ENCODE measurements at regions not wholly inside any gene's neighbourhood (a gene's known extent, or its start where the extent isn't known, plus 50 kb on each side); places are given as distances from the start of the nearest gene placed in this dataset.

- H3K14ac ChIP-seq (ENCODE audit: insufficient read length): no peak overlapping the region
- FAIRE-seq (no peak), DNase-seq (ENCODE audit: low read depth in 1 of 2, low spot score in 2 of 2) (no peak)
- no peak overlapping the region for H2BK5ac ChIP-seq (ENCODE audit: low read depth, low read length)
- no peak overlapping the region for H4K8ac ChIP-seq (ENCODE audit: extremely low read depth, insufficient read depth, low read length)
- no peak overlapping the region for H3K27ac ChIP-seq (ENCODE audit: low read depth, low read length)
- no peaks in the 10 kb centered on the region for H3K4me1 ChIP-seq (replicated peaks in 1 of 4; ENCODE audit: control insufficient read depth in 3 of 4, insufficient read depth in 4 of 4, low read length in 3 of 4)
- no peak overlapping the region for H4K5ac ChIP-seq (ENCODE audit: insufficient read length, low read depth, low read length)
- no peak overlapping the region for H3K56ac ChIP-seq (replicated peaks; ENCODE audit: insufficient read length, low read depth, low read length)
- H3K27me3 ChIP-seq (replicated peaks in 1 of 4; ENCODE audit: control insufficient read depth in 3 of 4, extremely low read depth in 1 of 4, insufficient read depth in 3 of 4, low read length in 3 of 4): no peaks in the 10 kb centered on the region
- H4K91ac ChIP-seq (replicated peaks; ENCODE audit: insufficient read length, low read length): no peak overlapping the region
- POLR2A ChIA-PET (ENCODE audit: partially characterized antibody): no interaction called here
- no peak overlapping the region for H2BK120ac ChIP-seq (replicated peaks; ENCODE audit: low read depth, low read length)
- H3K4ac ChIP-seq (replicated peaks; ENCODE audit: insufficient read length, low read depth, low read length): no peak overlapping the region
- H2BK20ac ChIP-seq (ENCODE audit: low read length): no peak overlapping the region
- H2BK15ac ChIP-seq (ENCODE audit: low read length): no peak overlapping the region
- WGBS, 2 experiments (ENCODE audit: extremely low coverage in 1 of 2, insufficient coverage in 1 of 2, insufficient read length in 1 of 2, insufficient replicate concordance in 2 of 2, low coverage in 1 of 2, low lambda C conversion rate in 2 of 2, missing lambda C conversion rate in 1 of 2): 87% methylated on average over 3 of the region's 3 CpGs; no CpG with 5 or more reads in 1 of the 2 experiments
- CTCF ChIA-PET (ENCODE audit: partially characterized antibody): no interaction called here
- H2AK5ac ChIP-seq (ENCODE audit: low read depth, low read length): no peak overlapping the region
- H3K36me3 ChIP-seq (ENCODE audit: control insufficient read depth in 2 of 4, insufficient read depth in 4 of 4, low read length in 3 of 4): no peaks in the 10 kb centered on the region; a peak in 1 of 8 replicates
- H2AFZ ChIP-seq (ENCODE audit: low read length): no peak overlapping the region
- H3K9ac ChIP-seq (replicated peaks in 1 of 4; ENCODE audit: extremely low read depth in 1 of 4, low read depth in 3 of 4, low read length in 3 of 4): no peak overlapping the region
- no peaks in the 10 kb centered on the region for H3K23me2 ChIP-seq (ENCODE audit: low read depth, low read length)
- no peak overlapping the region for H3K4me2 ChIP-seq (ENCODE audit: insufficient read depth in 1 of 2, low read depth in 2 of 2, low read length in 2 of 2)
- H3K9me3 ChIP-seq (ENCODE audit: insufficient read depth in 2 of 2, low read depth in 1 of 2, low read length in 1 of 2): 0 out of 4 replicates have a peak, but pooled peaks cover 1 to 2% of the 10 kb centered on the region in 2 experiments
- no peak overlapping the region for H3K18ac ChIP-seq (ENCODE audit: extremely low read depth, low read length)
- H3K79me1 ChIP-seq (ENCODE audit: low read depth, low read length): no peaks in the 10 kb centered on the region
- no peaks in the 10 kb centered on the region for H3K79me2 ChIP-seq (ENCODE audit: control insufficient read depth in 1 of 2, insufficient read depth in 2 of 2, low read length in 2 of 2)
- no peak overlapping the region for H2BK12ac ChIP-seq (ENCODE audit: low read depth, low read length)
- no peaks in the 10 kb centered on the region for H4K20me1 ChIP-seq (replicated peaks in 1 of 2; ENCODE audit: control insufficient read depth in 1 of 2, insufficient read depth in 2 of 2, low read length in 2 of 2)
- no peak overlapping the region for H3K23ac ChIP-seq (ENCODE audit: insufficient read length)
- no peak overlapping the region for H3K4me3 ChIP-seq (ENCODE audit: extremely low read depth in 1 of 4, insufficient read depth in 2 of 4, low read depth in 3 of 4, low read length in 4 of 4)
- no peak for TF ChIP-seq BCL11A (IDR thresholded peaks at IDR 0.05; ENCODE audit: low read depth in 2 of 2, low read length in 2 of 2)
- TF ChIP-seq SP4 (IDR thresholded peaks at IDR 0.05; ENCODE audit: low read length): no peak
- TF ChIP-seq CBX5 (IDR thresholded peaks at IDR 0.05; ENCODE audit: low read depth, low read length): no peak
- no peak for TF ChIP-seq MAFK (IDR thresholded peaks at IDR 0.05; ENCODE audit: low read depth, low read length)
- TF ChIP-seq SRF (IDR thresholded peaks at IDR 0.05; ENCODE audit: low read depth, low read length): no peak
- TF ChIP-seq JUN (IDR thresholded peaks at IDR 0.05; ENCODE audit: low read depth, low read length): no peak
- no peak for TF ChIP-seq KDM4A (IDR thresholded peaks at IDR 0.05; ENCODE audit: low read depth, low read length, severe bottlenecking)
- no peak for TF ChIP-seq CBX8 (IDR thresholded peaks at IDR 0.05; ENCODE audit: borderline replicate concordance, low read depth, low read length)
- no peak for TF ChIP-seq NANOG (IDR thresholded peaks at IDR 0.05; ENCODE audit: insufficient read depth, low read depth, low read length, poor library complexity, severe bottlenecking)
- TF ChIP-seq RNF2 (IDR thresholded peaks at IDR 0.05; ENCODE audit: borderline replicate concordance, low read depth, low read length, missing control alignments, poor library complexity, severe bottlenecking): no peak
- no peak for TF ChIP-seq TAF7 (optimal IDR thresholded peaks at IDR 0.05; ENCODE audit: borderline replicate concordance, low read depth, low read length)
- no peak for TF ChIP-seq ASH2L (IDR thresholded peaks at IDR 0.05; ENCODE audit: low read length)
- TF ChIP-seq ATF2 (IDR thresholded peaks at IDR 0.05; ENCODE audit: low read length): no peak
Observed at GRCh38 chr9:28984016-28984415, 1410.7 kb upstream of the C9orf72 start.
